Right ventricle myocardium superior (tissue), 1 donor: ENCODE measurements at regions not wholly inside any gene's neighbourhood (a gene's known extent, or its start where the extent isn't known, plus 50 kb on each side); places are given as distances from the start of the nearest gene placed in this dataset.
"Not testable (repeated sequence)": the region's sequence is repeated elsewhere in the genome, so short reads cannot be mapped to it uniquely, and the experiment has no call there.

Source experiments
- ATAC-seq: fragments of 200-7000 bp; cut with Tn5 transposase; one replicate; pipeline ENCODE4 v1.9.1; 2020; ENCODE audit warnings: mild to moderate bottlenecking; ENCODE audit not compliant: poor library complexity
- DNase-seq: peaks from one replicate; pipeline ENCODE4 v3.0.0-alpha.2; 2020
- intact Hi-C: fragments of 100-400 bp; cut with DNase I; formaldehyde crosslinking; loops from one replicate; pipeline ENCODE4 v1.11.2; 2022
- donor health status: DM: no; HTN: yes; CAD: no; lungs with severe emphysema.

DNA sequence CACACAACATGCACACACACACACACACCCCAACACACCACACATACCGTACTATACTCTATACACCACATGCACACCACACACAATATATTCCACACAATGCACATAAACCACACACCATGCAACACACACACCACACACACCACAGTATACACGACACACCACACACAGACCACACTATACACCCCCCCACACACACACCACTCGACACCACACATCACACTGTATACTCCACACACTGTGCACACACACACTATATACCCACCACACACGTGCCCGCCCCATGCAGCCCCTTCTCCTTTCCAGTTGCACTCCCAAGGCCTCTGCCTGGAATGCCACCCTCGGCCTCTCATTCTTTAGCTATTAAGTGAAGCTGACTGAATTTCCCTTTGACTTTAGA lies 148.2 kb upstream of the NOCT start:
- DNase-seq (no peak), ATAC-seq (no peak)
- intact Hi-C loops: no loop called here

DNA sequence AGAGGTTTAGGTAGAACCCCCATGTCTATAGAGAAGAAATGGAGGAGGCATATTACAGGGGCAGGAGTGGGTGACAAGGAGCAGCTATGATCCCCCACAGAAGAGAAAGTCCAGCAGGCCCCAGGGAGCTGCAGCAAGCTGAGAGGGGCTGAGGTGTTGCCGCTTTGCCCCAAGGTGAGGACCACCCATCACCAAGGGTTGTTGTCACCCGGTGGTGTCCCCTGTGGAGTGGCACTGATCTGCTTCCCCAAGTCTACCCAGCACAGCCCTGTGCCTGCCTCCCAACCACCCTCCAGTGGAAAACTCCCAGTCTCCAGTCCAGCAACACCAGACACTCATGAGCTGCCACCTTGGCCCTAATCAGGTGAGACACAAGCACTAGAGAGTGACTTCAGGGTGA lies 149.3 kb upstream of the NOCT start:
- DNase-seq (no peak), ATAC-seq (no peak)
- intact Hi-C loops: no loop called here

DNA sequence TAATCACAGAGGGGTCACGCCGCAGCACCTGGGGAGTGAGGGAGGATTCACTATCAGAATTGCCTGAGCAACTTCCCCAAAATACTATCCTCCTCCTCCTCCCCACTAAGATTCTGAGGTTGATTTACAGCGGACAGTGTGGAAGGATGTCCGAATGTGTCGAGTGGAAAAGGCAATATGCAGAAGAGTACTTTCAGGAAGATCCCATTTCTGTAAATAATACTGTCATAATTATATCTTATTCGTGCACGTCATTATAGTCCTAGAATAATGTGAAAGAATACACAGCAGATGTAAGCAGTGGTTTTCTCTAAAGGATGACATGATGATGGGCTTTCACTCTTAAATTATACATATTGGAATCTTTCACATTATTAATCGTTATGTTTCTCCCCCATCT lies 149.8 kb upstream of the NOCT start:
- intact Hi-C loops: no loop called here
- DNase-seq (no peak), ATAC-seq (no peak)

DNA sequence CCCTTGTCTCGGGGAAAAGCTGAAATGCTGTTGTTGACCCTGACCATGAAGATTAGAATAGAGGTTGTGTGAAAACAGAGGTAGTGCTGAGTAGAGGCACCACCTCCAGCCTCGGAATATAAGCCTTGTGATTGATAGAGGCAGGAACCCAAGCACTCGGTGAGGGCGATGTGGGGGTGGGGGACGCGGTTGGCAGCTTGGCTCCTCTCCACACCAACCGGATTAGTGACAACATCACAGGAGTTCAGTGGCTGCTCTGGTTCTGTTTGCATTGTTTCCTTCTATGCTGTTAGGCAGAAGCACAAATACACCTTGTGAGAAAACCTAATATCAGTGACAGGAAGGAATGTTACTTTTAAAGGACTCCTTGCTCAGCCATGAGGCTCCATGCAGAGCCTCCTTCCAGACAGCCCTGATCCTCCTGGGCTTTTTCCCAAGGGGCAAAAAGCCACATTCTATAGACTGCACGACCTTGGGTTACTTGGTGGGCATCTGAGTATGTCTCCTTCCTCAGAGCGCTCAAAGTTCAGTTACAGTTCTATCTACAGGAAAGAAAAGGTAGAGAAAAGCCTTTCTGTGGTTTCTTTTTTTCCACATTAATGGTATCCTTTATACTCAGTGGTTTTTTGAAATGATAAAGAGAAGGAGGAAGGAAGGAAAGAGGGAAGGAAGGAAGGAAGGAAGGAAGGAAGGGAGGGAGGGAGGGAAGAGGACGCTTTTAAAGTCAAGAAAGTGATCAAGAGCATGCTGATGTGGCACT lies 150.4 kb upstream of the NOCT start:
- DNase-seq (no peak), ATAC-seq (no peak)
- intact Hi-C loops: no loop called here

DNA sequence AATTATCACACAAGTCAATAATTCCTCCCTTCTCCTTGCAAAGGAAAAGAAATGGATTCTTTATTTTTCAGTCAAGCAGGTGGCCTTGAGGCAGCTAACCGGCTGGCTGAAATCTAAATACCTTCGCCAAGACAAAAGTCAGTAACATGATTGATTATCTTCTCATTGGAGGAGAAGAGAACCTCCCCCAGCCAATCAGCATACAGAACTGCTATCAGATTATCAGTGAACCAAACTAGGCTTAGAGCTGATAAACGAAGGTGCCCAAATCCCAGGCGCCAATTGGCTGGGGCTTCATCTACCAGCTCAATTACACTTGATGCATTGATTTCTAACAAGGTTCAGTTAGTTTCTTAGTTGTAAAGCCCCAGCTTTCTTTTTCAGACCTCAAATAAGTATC lies 152.4 kb upstream of the NOCT start:
- ATAC-seq: no peak
- intact Hi-C loops: no loop called here
- no peak for DNase-seq

DNA sequence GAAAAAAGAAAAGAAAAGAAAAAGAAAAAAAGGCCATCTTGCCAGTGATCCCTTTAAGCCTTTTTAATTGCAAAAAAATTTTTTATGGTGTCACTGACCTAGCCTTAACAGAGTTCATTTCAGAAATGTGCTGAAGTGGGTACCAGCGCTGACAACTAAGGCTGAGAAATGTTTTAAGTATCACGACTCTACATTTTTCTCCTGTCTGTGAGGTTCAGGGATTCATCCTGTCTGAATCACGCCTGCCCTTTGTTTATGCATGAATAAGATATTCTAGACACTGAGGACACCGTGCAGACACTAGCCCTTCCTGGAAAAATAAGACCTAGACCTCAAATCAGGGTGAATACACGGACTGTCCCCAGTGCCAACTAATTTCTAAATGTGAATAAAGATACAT lies 154.4 kb upstream of the NOCT start:
- no peak for ATAC-seq
- intact Hi-C loops: no loop called here
- DNase-seq: no peak

DNA sequence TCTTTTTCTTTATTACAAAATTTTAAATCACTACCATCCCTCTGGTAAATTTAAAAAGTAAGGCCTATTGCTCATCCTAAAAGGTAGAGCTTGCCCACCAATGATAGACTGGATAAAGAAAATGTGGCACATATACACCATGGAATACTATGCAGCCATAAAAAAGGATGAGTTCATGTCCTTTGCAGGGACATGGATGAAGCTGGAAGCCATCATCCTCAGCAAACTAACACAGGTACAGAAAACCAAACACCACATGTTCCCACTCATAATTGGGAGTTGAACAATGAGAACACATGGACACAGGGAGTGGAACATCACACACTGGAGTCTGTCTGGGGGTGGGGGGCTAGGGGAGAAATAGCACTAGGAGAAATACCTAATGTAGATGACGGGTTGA lies 155.2 kb upstream of the NOCT start:
- intact Hi-C loops, DNase-seq, ATAC-seq: not testable (repeated sequence)

DNA sequence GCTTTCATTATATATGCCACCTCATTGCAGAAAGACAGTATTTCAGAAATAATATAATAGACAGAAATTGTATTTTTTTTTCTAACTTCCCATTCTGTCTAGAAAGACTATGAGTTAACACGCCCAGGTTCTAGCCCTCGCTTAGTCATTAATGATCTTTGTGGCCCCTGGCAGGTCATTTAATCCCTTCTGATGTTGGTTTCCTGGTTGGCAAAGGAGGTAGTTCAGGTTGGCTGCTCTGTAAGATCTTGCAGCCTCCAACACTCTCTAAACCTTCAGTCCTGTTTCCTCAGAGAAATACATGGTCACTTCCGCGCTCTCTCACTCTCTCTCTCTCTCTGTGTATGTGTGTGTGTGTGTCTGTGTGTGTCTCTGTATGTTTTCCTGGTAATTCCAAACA lies 156.3 kb upstream of the NOCT start:
- ATAC-seq (no peak), DNase-seq (no peak)
- intact Hi-C loops: no loop called here

DNA sequence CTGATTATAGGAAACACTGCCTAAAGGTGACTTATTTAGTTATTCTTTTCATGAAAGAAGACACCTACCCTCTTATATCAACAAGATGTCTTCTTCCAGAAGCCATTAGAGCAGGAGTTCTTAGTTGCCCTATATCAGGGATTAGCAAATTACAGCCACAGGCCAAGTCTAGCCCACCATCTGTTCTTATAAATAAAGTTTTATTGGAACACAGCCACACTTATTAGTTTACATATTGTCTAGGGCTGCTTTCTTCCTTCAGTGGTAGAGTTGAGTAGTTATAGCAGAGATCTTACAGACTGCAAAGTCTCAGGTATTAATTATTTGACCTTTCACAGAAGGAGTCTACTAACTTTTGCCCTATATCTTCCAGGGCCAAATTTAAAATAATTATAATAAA lies 157.2 kb upstream of the NOCT start:
- intact Hi-C loops: no loop called here
- DNase-seq (no peak), ATAC-seq (no peak)

DNA sequence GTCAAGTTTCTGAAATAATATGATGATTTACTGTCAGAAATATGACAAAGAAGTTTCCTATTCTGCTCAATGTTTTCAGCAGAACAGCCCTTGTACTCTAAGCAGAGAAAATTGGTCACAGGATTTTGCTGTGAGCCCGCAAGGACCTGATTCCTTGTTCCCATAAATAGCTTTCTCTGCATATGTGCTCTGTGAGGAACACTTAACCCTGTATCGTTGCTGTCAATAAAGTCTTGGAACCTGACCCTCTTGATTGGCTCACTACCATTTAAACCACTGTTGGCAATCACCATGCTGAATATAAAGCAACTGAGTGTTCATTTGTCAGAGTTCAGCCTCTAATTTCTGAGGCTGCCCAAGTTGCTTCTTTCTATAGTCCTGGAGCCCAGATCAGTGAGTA lies 158.2 kb upstream of the NOCT start:
- ATAC-seq: peak; percentile 91
- intact Hi-C loops: no loop called here
- DNase-seq: no peak

DNA sequence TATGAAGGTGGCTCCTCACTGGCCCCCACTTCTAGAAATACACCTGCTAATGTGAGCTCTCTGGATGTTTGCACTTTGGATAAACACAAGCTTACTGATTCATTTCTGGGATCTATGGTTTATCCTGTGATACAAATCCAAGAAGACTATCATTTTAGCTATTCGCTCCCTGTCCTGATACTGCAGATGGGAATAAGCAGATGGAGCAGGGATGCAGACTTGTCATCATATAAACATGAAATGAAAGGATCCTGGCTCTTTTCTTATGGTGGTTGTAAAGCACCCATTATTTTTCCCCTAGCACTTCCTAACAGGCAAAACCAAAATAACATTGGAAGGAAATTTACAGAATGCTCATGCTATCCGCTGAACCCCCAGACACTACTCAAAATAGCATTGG lies 162.9 kb upstream of the NOCT start:
- intact Hi-C loops: no loop called here
- DNase-seq (no peak), ATAC-seq (no peak)

DNA sequence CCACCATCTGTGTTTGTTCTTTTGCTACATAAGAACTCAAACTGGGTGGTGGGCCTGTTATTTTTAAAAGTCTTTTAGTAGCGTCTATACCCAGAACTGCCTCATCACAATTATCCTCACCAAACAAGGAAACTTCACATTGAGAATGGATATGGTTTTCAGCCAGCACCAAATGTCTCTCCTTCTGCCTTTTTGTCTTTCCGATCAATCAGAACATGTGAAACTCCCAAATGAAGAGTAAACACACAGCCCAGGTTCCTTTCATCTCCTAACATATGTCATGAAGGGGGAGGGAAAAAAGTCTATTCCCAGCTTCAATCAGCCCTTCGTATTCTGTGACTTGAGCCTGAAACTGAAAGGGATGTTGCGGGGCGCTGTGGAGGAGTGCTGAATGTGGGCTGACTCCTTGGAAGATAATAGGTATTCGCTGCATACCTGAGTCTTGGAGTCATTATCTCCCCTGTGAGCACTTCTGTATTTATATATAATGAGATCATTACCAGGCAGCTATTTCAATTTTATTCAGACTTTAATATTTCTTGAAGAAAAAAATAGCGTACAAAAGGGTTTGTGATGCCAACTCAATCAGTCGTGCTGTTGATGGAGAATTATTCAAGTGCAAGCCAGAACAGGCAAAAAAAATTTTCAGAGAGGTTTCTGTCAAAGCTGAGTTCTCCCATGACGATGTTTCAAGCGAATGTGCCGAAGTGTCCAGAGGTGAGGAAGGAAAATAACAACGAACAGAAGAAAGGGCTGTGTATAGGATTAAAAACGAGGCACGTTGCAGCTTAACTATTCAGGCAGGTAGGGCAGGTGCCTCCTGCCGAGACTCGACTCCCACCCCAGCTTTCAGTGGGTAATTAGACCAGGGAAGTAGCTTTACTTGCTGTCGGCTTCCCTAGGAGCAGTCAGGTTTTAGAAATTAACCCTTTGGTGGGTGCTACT lies 163.9 kb upstream of the NOCT start:
- DNase-seq (no peak), ATAC-seq (no peak)
- intact Hi-C loops: no loop called here

DNA sequence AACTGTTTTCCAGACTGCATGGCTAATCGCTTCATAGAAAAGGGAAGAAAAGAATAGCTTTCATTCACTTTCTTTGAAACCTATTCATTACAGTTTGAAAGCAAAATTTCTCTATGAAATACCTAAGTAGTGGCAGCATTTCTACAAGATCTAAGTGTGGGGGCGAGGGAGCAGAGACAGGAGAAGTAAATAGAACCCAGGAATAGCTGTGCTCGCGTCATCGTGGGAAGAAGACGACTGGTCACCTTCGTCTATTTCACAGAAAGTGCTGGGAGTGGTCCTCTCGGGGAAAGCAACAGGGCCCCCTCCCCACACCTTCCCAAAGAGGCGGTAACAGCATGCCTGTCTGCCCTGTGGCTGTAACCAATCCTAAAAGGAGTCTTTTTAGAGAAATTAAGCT lies 169.9 kb upstream of the NOCT start:
- ATAC-seq (no peak), DNase-seq (no peak)
- intact Hi-C loops: no loop called here

DNA sequence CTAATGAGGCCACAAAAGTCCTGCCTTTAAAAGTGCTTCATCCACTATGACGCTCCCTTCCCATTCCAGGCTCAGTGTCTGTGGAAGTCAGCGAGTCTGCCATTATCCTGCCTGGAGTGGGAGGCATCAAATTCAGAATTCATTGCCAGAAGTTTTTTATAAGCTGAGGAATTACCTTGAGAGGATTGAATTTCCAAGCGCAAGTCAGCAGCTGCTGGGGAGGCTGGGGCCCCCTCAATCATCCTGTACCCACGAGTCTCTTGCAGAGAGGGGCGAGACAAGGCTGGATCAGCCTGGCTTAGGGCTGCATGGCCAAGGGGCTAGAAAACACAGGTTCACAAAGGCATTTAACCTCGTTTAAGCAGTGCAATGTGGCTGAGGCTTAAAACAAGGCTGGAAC lies 170.5 kb upstream of the NOCT start:
- DNase-seq: no peak
- intact Hi-C loops: no loop called here
- ATAC-seq: no peak

DNA sequence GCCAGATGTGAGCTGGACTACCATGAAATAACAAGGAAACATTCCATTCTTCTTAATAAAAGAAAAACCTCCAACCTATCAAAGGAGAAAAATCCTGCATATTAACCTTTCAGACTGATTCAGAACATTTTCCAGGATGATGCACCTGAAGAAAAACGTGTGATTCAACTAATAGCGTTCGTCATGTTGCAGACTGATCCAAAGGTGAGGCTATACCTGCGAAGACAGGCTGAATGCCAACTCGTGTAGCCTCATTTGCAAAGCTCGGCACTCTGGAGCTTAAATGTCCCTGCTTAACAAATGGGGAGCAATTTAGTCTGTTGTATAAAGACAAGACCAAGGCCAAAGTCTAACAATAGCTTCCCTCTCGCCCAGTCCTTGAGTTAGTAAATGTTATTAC lies 172.0 kb upstream of the NOCT start:
- ATAC-seq: no peak
- intact Hi-C loops: no loop called here
- DNase-seq: no peak

DNA sequence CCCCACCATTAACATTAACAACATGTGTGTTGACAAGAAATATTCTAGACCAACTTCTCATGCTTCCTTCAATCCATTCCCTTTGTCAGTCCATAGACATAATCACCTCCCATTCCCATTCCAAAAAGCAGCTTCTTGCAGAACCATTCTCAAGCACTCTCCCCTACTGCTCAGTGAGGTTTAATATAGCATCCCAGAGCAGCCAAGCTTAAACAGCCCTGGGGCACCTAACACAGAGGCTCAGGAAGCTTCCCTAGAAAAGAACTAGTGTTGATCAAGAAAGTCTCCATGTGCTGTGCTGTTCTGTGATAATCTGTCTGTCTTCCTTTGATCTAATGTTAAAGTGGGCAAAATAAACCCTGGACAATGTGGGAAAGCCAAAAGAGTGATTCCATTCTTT lies 174.2 kb upstream of the NOCT start:
- ATAC-seq: no peak
- intact Hi-C loops: no loop called here
- DNase-seq: no peak

DNA sequence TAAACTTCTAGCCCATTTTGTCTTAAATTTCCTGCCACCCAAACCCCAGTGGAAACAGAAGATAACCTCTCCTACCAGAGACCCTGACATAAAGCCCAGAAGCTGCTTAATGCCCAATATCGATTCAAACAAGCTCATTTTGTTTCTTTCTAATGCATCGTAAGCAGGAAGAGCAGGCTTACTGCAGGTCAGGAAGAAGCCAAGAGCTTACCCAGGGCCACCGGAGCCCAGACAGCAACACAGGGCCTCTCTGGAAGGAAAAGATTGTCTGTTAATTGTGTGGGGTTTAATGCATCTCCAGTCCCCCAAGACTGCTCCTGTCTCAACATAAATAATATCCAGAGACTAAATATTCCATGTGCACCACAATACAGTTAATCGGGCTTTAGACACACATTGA lies 177.3 kb upstream of the NOCT start:
- DNase-seq (no peak), ATAC-seq (no peak)
- intact Hi-C loops: no loop called here

DNA sequence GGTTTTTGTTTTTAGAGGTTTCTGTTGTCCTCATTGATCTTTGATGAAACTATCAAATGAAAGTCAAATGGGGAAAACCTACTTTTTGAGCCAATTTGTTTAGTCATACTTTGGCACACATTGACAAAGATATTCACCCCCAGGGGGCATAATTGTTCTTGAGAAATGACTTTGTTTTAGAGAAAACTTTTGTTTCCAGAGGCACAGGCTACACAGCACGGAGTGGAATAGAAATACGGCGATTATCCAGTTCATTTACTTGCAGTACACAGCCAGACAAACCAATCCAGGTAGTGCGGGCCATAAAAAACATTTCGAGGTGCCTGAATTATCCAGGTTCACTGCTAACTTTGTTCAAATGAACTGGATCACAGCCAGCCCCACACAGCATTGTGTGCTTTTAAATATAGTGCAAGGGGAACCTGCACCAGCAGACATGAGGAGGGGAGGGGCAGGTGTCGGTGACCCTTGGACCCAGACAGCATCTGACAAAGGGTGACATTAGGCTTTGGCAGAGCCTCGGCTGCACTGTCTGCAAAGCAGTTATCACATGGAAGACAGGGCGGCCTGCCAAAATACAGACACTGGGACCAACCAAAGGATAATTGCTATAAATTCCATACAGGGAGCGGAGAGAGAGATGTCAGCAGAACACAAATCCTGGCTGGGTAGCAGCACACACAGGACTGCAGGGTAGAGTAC lies 179.6 kb upstream of the NOCT start:
- ATAC-seq: peak; percentile 91
- intact Hi-C loops: no loop called here
- DNase-seq: peak; percentile 79

DNA sequence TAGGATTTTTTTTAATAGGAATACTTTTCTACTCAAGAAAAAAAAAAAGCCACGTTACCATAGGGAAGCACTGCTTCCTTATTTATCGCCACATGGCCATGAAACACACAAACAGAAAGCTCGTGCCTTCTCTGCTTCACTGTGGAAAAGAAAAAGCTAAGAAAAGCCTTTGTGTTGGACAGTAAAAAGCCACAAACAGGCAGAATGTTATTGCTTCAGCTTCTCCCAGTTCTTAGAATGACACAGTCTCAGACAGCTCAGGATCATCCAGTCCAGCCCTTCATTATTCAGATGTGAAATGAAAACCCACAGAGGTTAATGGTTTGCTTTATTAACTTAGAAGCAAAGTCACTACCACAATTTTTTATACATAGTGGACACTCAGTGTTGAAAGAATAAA lies 181.6 kb upstream of the NOCT start:
- no peak for DNase-seq
- intact Hi-C loops: no loop called here
- no peak for ATAC-seq

DNA sequence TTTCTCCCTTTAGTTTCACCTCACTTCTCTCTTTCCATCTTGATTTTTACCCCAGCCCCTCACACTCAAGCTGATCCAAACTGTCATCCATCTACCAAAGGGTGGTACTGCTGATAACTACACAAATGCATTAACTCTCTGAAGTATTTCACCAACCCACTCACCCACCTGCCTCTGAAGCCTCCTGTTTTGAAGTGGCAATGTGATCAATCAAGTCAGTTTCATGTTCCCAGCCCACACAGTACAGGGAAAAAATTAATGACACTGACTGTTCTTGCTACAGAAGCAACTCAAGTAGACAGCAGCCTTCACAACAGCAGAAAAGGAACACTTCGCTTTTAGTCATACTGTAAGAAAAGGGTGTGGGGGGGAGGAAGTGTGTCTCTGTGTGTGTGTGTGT lies 183.0 kb upstream of the NOCT start:
- intact Hi-C loops: no loop called here
- ATAC-seq: no peak
- no peak for DNase-seq
